GM12892 (cell line): ENCODE measurements at regions not wholly inside any gene's neighbourhood (a gene's known extent, or its start where the extent isn't known, plus 50 kb on each side); places are given as distances from the start of the nearest gene placed in this dataset.

Experiments used
- POLR2A ChIP-seq: IDR thresholded peaks from 2 replicates; pipeline ENCODE4 v1.6.1; 2011; ENCODE audit warnings: low read depth, low read length, control low read depth
- POLR2AphosphoS5 ChIP-seq: IDR thresholded peaks from 2 replicates; pipeline ENCODE4 v1.6.1; 2011; ENCODE audit warnings: low read depth, low read length, control low read depth
- TAF1 ChIP-seq: IDR thresholded peaks from 2 replicates; pipeline ENCODE4 v1.6.1; 2011; ENCODE audit warnings: low read depth, mild to moderate bottlenecking, control low read depth, low read length, borderline replicate concordance

- TF ChIP-seq TAF1 = no peak
- TF ChIP-seq POLR2A = no peak
- TF ChIP-seq POLR2AphosphoS5 = no peak
Observed at GRCh38 chr6:170146640-170147039, 144.2 kb downstream of the DLL1 start.
